HG03442 (cell line): ENCODE measurements at regions not wholly inside any gene's neighbourhood (a gene's known extent, or its start where the extent isn't known, plus 50 kb on each side); places are given as distances from the start of the nearest gene placed in this dataset.
"Not testable (repeated sequence)": the region's sequence is repeated elsewhere in the genome, so short reads cannot be mapped to it uniquely, and the experiment has no call there.

Experiments
- ATAC-seq: cut with Tn5 transposase; IDR thresholded peaks from one replicate; pipeline ENCODE4 v1.9.1; 2021; ENCODE audit warnings: mild to moderate bottlenecking, moderate library complexity; ENCODE audit not compliant: unreplicated experiment

- ATAC-seq, result no peak
Observed at GRCh38 chr13:106104281-106104901, 431.1 kb downstream of the EFNB2 start.

GRCh38 chr13:106103779-106104178, 431.7 kb downstream of the EFNB2 start:
- ATAC-seq, result no peak

GRCh38 chr13:106102786-106103185, 432.7 kb downstream of the EFNB2 start:
- ATAC-seq, result no peak

GRCh38 chr13:106101201-106101600, 434.3 kb downstream of the EFNB2 start:
- ATAC-seq, result no peak

- ATAC-seq, result peak; percentile 54
Observed at GRCh38 chr13:106100171-106100919, 435.1 kb downstream of the EFNB2 start.

GRCh38 chr13:106099765-106100164, 435.7 kb downstream of the EFNB2 start:
- no peak for ATAC-seq

GRCh38 chr13:106098778-106099177, 436.7 kb downstream of the EFNB2 start:
- ATAC-seq, result no peak

- no peak for ATAC-seq
Observed at GRCh38 chr13:106096661-106097092, 438.8 kb downstream of the EFNB2 start.

GRCh38 chr13:106095919-106096318, 439.5 kb downstream of the EFNB2 start:
- ATAC-seq, result no peak

- no peak for ATAC-seq
Observed at GRCh38 chr13:106095406-106095805, 440.1 kb downstream of the EFNB2 start.

- ATAC-seq, result no peak
Observed at GRCh38 chr13:106090001-106090400, 445.5 kb downstream of the EFNB2 start.

GRCh38 chr13:106089261-106089980, 446.0 kb downstream of the EFNB2 start:
- no peak for ATAC-seq

- ATAC-seq, result no peak
Observed at GRCh38 chr13:106088085-106088484, 447.4 kb downstream of the EFNB2 start.

- ATAC-seq, result no peak
Observed at GRCh38 chr13:106087201-106087600, 448.3 kb downstream of the EFNB2 start.

- peak; percentile 73 for ATAC-seq
Observed at GRCh38 chr13:106083620-106084350, 451.7 kb downstream of the EFNB2 start.

- ATAC-seq, result not testable (repeated sequence)
Observed at GRCh38 chr13:106081221-106081620, 454.2 kb downstream of the EFNB2 start.

- no peak for ATAC-seq
Observed at GRCh38 chr13:106078191-106078590, 457.3 kb downstream of the EFNB2 start.

GRCh38 chr13:106077017-106077416, 458.4 kb downstream of the EFNB2 start:
- no peak for ATAC-seq

- ATAC-seq, result no peak
Observed at GRCh38 chr13:106072014-106072413, 463.4 kb downstream of the EFNB2 start.

- no peak for ATAC-seq
Observed at GRCh38 chr13:106063591-106064313, 471.7 kb downstream of the EFNB2 start.
